Transverse colon (tissue), 4 donors: ENCODE measurements at regions not wholly inside any gene's neighbourhood (a gene's known extent, or its start where the extent isn't known, plus 50 kb on each side); places are given as distances from the start of the nearest gene placed in this dataset.

Experiments
- DNase-seq: peaks from one replicate; pipeline ENCODE4 v3.0.0-alpha.2; 2019
- H3K27ac ChIP-seq, 4 donors: fragments of 200-600 bp; sonication (generic); 2 replicates each; pipeline ENCODE4 v1.5.1; 2016 to 2018; ENCODE audit warnings: inconsistent platforms in 4 of 4
- H3K27me3 ChIP-seq: fragments of 200-600 bp; sonication (generic); 2 replicates; pipeline ENCODE4 v1.5.1; 2017; ENCODE audit warnings: inconsistent platforms
- H3K36me3 ChIP-seq, 4 donors: fragments of 200-600 bp; sonication (generic); 2 replicates each; pipeline ENCODE4 v1.5.1; 2017 to 2019; ENCODE audit warnings: inconsistent platforms in 4 of 4
- H3K4me1 ChIP-seq, 4 donors: fragments of 200-600 bp; sonication (generic); 2 replicates each; pipeline ENCODE4 v1.5.1; 2017 to 2020; ENCODE audit warnings: inconsistent platforms in 4 of 4
- H3K4me3 ChIP-seq, 4 donors: fragments of 200-600 bp; sonication (generic); 1 replicate in 1 of 4; 2 replicates in 3 of 4; pipeline versions ENCODE4 v1.5.1 to v1.6.1; 2017 to 2019; ENCODE audit warnings: inconsistent platforms in 4 of 4
- H3K9me3 ChIP-seq, 2 donors: fragments of 200-600 bp; sonication (generic); 2 replicates each; pipeline ENCODE4 v1.5.1; 2017 to 2019; ENCODE audit warnings: inconsistent platforms in 2 of 2
- EP300 ChIP-seq: sonication (generic); formaldehyde crosslinking; IDR thresholded peaks from one replicate; pipeline ENCODE4 v1.6.1; 2017; ENCODE audit warnings: antibody characterized with exemption, low read depth
- POLR2A ChIP-seq: fragments of 450-650 bp; IDR thresholded peaks from one replicate; pipeline ENCODE4 v1.6.1; 2016; ENCODE audit warnings: antibody characterized with exemption, mild to moderate bottlenecking, moderate library complexity
- POLR2AphosphoS5 ChIP-seq, 3 donors: sonication (generic); formaldehyde crosslinking; IDR thresholded peaks; one replicate each; pipeline ENCODE4 v1.6.1; 2016; ENCODE audit warnings: antibody characterized with exemption in 3 of 3
- WGBS, 2 donors: methylation state at CpG; one replicate each; pipeline ENCODE4 v1.1.5; 2018; ENCODE audit warnings: low coverage in 1 of 2; 5-methylcytosine and 5-hydroxymethylcytosine counted together
- in situ Hi-C, 4 donors: fragments of 200-750 bp; cut with MboI; loops; one replicate each; pipeline versions ENCODE4 v1.15.0 to v1.15.1; 2017; ENCODE audit warnings: low sequenced_read_pairs in 3 of 4, low pct_ligation_motif_present in 1 of 4, low pct_unique_long_range_greater_than_20kb in 1 of 4
- intact Hi-C: fragments of 100-400 bp; cut with DNase I; formaldehyde crosslinking; loops from one replicate; pipeline ENCODE4 v1.15.1; 2023; ENCODE audit warnings: low total_unique reads
- TF ChIP-seq, protein P1 (sequence below), 5 experiments: fragments of 200-600 bp in 3 of 5; fragments of 450-650 bp in 2 of 5; sonication (generic) in 3 of 5; IDR thresholded peaks; 1 replicate in 2 of 5; 2 replicates in 3 of 5; pipeline ENCODE4 v1.5.1; 2016 to 2017; ENCODE audit warnings: antibody characterized with exemption in 5 of 5, inconsistent platforms in 3 of 5, mild to moderate bottlenecking in 2 of 5, moderate library complexity in 1 of 5

DNA sequence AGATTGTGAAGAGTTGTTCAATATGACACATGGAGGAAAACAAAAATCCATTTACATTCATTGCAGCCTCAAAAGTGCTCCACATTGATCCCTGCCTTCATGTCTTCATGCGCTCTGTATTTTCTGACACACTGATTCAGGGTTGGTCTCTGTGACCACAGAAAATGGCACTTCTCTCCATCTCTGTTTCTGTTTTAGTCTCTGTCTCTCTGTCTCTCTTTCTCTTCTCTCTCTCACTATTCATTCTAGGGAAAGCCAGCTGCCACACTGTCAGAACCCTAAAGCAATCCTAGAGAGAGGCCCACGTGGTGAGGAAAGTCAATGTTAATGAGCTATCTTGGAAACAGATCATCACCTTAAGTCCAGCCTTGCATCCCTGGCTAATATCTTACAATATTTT lies 2238.4 kb downstream of the PCDH7 start:
- H3K36me3 ChIP-seq, result no peaks in the 10 kb centered on the region
- no peak overlapping the region for H3K27ac ChIP-seq
- H3K4me1 ChIP-seq, result no peaks in the 10 kb centered on the region
- no peaks in the 10 kb centered on the region for H3K9me3 ChIP-seq
- H3K4me3 ChIP-seq, result no peak overlapping the region
- no peak for DNase-seq
- H3K27me3 ChIP-seq, result no peaks in the 10 kb centered on the region
- TF ChIP-seq POLR2AphosphoS5 (IDR thresholded peaks at IDR 0.05), result no peak
- TF ChIP-seq POLR2A, result no peak
- TF ChIP-seq, protein P1, sequence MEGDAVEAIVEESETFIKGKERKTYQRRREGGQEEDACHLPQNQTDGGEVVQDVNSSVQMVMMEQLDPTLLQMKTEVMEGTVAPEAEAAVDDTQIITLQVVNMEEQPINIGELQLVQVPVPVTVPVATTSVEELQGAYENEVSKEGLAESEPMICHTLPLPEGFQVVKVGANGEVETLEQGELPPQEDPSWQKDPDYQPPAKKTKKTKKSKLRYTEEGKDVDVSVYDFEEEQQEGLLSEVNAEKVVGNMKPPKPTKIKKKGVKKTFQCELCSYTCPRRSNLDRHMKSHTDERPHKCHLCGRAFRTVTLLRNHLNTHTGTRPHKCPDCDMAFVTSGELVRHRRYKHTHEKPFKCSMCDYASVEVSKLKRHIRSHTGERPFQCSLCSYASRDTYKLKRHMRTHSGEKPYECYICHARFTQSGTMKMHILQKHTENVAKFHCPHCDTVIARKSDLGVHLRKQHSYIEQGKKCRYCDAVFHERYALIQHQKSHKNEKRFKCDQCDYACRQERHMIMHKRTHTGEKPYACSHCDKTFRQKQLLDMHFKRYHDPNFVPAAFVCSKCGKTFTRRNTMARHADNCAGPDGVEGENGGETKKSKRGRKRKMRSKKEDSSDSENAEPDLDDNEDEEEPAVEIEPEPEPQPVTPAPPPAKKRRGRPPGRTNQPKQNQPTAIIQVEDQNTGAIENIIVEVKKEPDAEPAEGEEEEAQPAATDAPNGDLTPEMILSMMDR (IDR thresholded peaks at IDR 0.05), result no peak
- no peak for TF ChIP-seq EP300
- WGBS, 2 donors, result 72% methylated on average over 2 of the region's 2 CpGs
- in situ Hi-C loops, result no loop called here
- intact Hi-C loops, result no loop called here

DNA sequence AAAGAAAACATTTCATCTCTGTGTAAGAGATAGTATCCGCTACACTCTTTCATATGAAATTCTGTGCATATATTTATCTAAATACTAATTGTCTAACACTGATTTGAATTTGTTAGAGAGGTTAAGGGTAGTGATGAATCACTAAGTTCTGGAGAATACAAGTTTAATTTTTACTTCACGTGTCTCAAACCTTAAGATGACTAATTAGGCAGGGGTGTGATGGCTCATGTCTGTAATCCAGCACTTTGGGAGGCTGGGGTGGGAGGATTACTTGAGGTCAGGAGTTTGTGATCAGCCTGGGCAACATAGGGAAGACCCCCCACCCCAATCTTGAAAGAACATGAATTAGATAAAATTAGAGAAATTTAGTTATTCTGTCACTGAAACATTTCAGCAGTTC lies 2241.9 kb downstream of the PCDH7 start:
- WGBS, 2 donors, result 75 to 90% methylated on average over 2 of the region's 2 CpGs
- intact Hi-C loops, result no loop called here
- in situ Hi-C loops, result no loop called here
- DNase-seq, result no peak
- H3K27ac ChIP-seq, result no peak overlapping the region
- no peaks in the 10 kb centered on the region for H3K4me1 ChIP-seq
- H3K9me3 ChIP-seq, result no peaks in the 10 kb centered on the region
- H3K4me3 ChIP-seq, result no peak overlapping the region
- no peaks in the 10 kb centered on the region for H3K27me3 ChIP-seq
- no peaks in the 10 kb centered on the region for H3K36me3 ChIP-seq
- no peak for TF ChIP-seq POLR2A
- TF ChIP-seq EP300, result no peak
- TF ChIP-seq, protein P1 (IDR thresholded peaks at IDR 0.05), result no peak
- no peak for TF ChIP-seq POLR2AphosphoS5 (IDR thresholded peaks at IDR 0.05)

DNA sequence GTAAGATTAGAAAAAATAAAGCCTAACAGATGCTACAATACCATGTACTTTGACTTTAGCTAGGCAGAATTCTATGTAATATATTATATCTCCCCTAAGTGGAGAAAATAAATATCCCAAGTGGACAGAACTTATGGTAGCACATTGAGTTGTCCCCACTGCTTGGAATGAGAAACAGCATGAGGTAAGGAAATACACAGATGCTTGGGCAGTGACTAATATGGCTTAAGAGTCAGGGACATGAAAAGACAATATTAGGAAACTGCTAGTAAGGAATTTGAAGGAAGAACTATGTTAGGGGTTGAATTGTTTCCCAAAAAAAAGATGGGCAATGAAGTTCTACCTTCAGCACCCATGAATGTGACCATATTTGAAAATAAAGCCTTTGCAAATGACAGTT lies 2265.1 kb downstream of the PCDH7 start:
- in situ Hi-C loops, result no loop called here

DNA sequence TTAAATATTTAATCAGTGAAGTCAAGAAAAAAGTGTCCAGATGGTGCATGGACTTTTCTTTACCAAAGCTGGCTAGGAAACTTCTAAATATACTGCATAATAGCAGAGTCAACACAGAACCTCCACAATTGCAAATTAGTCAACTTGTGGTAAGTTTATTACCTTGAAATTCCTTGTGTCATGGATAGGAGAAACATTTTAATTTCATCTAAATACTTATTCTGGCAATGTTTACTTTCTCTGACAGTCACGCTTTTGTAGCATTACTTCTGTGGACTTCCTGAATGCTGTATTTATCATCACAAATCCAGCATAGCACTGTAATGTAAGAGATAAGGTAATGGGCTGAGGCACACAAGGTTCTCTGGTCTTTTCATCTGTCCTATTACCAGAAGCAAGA lies 2266.1 kb downstream of the PCDH7 start:
- intact Hi-C loops (no loop called here), in situ Hi-C loops (no loop called here)
- 13 to 38% methylated on average over 1 of the region's 1 CpG for WGBS, 2 donors
- TF ChIP-seq, protein P1 (IDR thresholded peaks at IDR 0.05), result no peak
- TF ChIP-seq POLR2A, result no peak
- TF ChIP-seq POLR2AphosphoS5 (IDR thresholded peaks at IDR 0.05), result no peak
- no peak for TF ChIP-seq EP300
- no peaks in the 10 kb centered on the region for H3K9me3 ChIP-seq
- H3K4me1 ChIP-seq, result no peaks in the 10 kb centered on the region
- H3K36me3 ChIP-seq, result no peaks in the 10 kb centered on the region
- no peaks in the 10 kb centered on the region for H3K27me3 ChIP-seq
- no peak overlapping the region for H3K4me3 ChIP-seq
- no peak overlapping the region for H3K27ac ChIP-seq
- no peak for DNase-seq

More for the DNA sequence above, 2265.1 kb downstream of the PCDH7 start:
- Histone ChIP-seq H3K9me3 (no peaks in the 10 kb centered on the region), H3K36me3 (no peaks in the 10 kb centered on the region), H3K27ac (no peak overlapping the region), H3K4me1 (no peaks in the 10 kb centered on the region), H3K27me3 (no peaks in the 10 kb centered on the region), H3K4me3 (no peak overlapping the region)
- intact Hi-C loops, result no loop called here
- no peak for TF ChIP-seq EP300
- TF ChIP-seq POLR2A, result no peak
- TF ChIP-seq, protein P1 (IDR thresholded peaks at IDR 0.05), result no peak
- no peak for TF ChIP-seq POLR2AphosphoS5 (IDR thresholded peaks at IDR 0.05)
- DNase-seq, result no peak
